Panc1 (cell line): ENCODE measurements at regions not wholly inside any gene's neighbourhood (a gene's known extent, or its start where the extent isn't known, plus 50 kb on each side); places are given as distances from the start of the nearest gene placed in this dataset.

Source experiments
- TCF7L2 ChIP-seq: IDR thresholded peaks from 2 replicates; pipeline ENCODE4 v1.6.1; 2011; ENCODE audit warnings: mild to moderate bottlenecking, low read depth, low read length, inconsistent platforms
- TF ChIP-seq, protein P1 (sequence below): fragments of 450-650 bp; IDR thresholded peaks from 2 replicates; pipeline ENCODE4 v1.5.1; 2017; ENCODE audit warnings: mild to moderate bottlenecking
- TF ChIP-seq, protein P2 (sequence below), 2 experiments: IDR thresholded peaks; 2 replicates each; pipeline ENCODE4 v1.6.1; 2011 to 2012; ENCODE audit warnings: low read depth in 2 of 2, control low read depth in 1 of 2, low read length in 1 of 2, mild to moderate bottlenecking in 1 of 2, moderate library complexity in 1 of 2; ENCODE audit not compliant: insufficient read depth in 1 of 2

GRCh38 chr9:22829236-22829635, 382.6 kb downstream of the DMRTA1 start:
- TF ChIP-seq TCF7L2, result no peak
- TF ChIP-seq, protein P1, sequence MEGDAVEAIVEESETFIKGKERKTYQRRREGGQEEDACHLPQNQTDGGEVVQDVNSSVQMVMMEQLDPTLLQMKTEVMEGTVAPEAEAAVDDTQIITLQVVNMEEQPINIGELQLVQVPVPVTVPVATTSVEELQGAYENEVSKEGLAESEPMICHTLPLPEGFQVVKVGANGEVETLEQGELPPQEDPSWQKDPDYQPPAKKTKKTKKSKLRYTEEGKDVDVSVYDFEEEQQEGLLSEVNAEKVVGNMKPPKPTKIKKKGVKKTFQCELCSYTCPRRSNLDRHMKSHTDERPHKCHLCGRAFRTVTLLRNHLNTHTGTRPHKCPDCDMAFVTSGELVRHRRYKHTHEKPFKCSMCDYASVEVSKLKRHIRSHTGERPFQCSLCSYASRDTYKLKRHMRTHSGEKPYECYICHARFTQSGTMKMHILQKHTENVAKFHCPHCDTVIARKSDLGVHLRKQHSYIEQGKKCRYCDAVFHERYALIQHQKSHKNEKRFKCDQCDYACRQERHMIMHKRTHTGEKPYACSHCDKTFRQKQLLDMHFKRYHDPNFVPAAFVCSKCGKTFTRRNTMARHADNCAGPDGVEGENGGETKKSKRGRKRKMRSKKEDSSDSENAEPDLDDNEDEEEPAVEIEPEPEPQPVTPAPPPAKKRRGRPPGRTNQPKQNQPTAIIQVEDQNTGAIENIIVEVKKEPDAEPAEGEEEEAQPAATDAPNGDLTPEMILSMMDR, result no peak
- TF ChIP-seq, protein P2, sequence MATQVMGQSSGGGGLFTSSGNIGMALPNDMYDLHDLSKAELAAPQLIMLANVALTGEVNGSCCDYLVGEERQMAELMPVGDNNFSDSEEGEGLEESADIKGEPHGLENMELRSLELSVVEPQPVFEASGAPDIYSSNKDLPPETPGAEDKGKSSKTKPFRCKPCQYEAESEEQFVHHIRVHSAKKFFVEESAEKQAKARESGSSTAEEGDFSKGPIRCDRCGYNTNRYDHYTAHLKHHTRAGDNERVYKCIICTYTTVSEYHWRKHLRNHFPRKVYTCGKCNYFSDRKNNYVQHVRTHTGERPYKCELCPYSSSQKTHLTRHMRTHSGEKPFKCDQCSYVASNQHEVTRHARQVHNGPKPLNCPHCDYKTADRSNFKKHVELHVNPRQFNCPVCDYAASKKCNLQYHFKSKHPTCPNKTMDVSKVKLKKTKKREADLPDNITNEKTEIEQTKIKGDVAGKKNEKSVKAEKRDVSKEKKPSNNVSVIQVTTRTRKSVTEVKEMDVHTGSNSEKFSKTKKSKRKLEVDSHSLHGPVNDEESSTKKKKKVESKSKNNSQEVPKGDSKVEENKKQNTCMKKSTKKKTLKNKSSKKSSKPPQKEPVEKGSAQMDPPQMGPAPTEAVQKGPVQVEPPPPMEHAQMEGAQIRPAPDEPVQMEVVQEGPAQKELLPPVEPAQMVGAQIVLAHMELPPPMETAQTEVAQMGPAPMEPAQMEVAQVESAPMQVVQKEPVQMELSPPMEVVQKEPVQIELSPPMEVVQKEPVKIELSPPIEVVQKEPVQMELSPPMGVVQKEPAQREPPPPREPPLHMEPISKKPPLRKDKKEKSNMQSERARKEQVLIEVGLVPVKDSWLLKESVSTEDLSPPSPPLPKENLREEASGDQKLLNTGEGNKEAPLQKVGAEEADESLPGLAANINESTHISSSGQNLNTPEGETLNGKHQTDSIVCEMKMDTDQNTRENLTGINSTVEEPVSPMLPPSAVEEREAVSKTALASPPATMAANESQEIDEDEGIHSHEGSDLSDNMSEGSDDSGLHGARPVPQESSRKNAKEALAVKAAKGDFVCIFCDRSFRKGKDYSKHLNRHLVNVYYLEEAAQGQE (IDR thresholded peaks at IDR 0.05; ENCODE audit: insufficient read depth in 1 of 2, low read depth in 2 of 2, low read length in 1 of 2), result no peak
